ENCODE measurements at regions not wholly inside any gene's neighbourhood (a gene's known extent, or its start where the extent isn't known, plus 50 kb on each side); places are given as distances from the start of the nearest gene placed in this dataset.

DNA sequence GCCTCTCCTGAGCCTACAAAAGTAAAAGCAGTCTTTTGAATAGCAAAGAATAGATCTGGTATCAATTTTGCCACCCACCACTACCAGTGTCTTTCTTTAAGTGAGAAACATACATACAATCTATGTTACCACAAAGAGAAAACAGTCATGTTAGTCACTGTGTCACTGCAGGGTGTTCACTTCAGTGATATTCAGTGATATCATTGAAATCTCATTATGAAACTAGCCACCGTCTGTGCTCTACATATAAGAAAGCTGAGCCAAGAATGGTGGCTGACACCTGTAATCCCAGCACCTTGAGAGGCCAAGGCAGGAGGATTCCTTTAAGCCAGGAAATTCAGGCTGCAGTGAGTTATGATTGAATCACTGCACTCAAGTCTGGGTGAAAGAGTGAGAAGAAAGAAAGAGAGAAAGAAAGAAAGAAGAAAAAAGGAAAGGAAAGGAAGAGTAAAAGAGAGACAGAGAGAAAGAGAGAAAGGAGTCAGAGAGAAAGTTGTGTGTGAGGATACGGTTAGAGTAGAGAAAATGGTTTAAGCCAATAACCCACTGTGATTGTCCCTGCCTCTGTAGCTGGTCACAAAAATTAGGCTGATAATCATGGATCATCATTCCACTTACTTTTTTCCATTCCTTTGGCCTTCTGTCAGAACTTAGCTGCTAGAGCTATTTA, 847.1 kb downstream of the FAM181B start:
- no peak overlapping the region for H3K27ac Mint-ChIP-seq
- no peak overlapping the region for H3K4me3 Mint-ChIP-seq (ENCODE audit: low read depth)
- no peak for TF ChIP-seq CTCF (IDR thresholded peaks at IDR 0.05; ENCODE audit: unreplicated experiment)
- no peaks in the 10 kb centered on the region for H3K36me3 Mint-ChIP-seq (ENCODE audit: insufficient read depth)
- peaks cover 3% of the 10 kb centered on the region for H3K27me3 Mint-ChIP-seq
- H3K9me3 Mint-ChIP-seq (ENCODE audit: low read depth): peaks cover 4% of the 10 kb centered on the region
- DNase-seq (ENCODE audit: low spot score, unreplicated experiment): no peak
- no peaks in the 10 kb centered on the region for H3K4me1 Mint-ChIP-seq (ENCODE audit: low read depth)

DNA sequence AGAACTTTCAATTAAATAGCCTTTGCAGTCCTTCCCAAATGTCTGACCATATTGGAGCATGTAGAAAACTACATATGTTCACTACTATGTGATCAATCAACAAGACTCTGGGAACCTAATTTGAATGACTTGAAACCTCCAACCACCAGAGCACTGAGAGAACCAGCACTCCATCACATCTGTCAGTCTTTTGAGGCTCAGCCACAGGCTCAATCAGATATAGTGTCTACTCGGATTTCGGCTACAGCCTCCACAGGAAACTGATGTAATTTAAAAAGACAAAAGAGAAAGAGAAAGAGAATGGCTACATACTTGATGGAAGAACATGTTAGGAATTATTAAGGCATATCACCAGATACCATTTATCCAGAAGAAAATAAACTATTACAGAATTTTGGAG, 859.0 kb downstream of the FAM181B start:
- Mint-ChIP-seq H3K36me3 (ENCODE audit: insufficient read depth) (no peaks in the 10 kb centered on the region), H3K27me3 (peaks cover 4% of the 10 kb centered on the region), H3K9me3 (ENCODE audit: low read depth) (no peaks in the 10 kb centered on the region), H3K27ac (no peak overlapping the region), H3K4me3 (ENCODE audit: low read depth) (no peak overlapping the region), H3K4me1 (ENCODE audit: low read depth) (peaks cover 1% of the 10 kb centered on the region)
- TF ChIP-seq CTCF (IDR thresholded peaks at IDR 0.05; ENCODE audit: unreplicated experiment): no peak
- DNase-seq (ENCODE audit: low spot score, unreplicated experiment): no peak

GRCh38 chr11:81870815-81871214, 862.8 kb downstream of the FAM181B start:
- peaks cover 4% of the 10 kb centered on the region for H3K27me3 Mint-ChIP-seq
- no peak for TF ChIP-seq CTCF (IDR thresholded peaks at IDR 0.05; ENCODE audit: unreplicated experiment)
- DNase-seq (ENCODE audit: low spot score, unreplicated experiment): no peak
- H3K4me3 Mint-ChIP-seq (ENCODE audit: low read depth): no peak overlapping the region
- H3K27ac Mint-ChIP-seq: no peak overlapping the region
- no peaks in the 10 kb centered on the region for H3K9me3 Mint-ChIP-seq (ENCODE audit: low read depth)
- peaks cover 1% of the 10 kb centered on the region for H3K4me1 Mint-ChIP-seq (ENCODE audit: low read depth)
- no peaks in the 10 kb centered on the region for H3K36me3 Mint-ChIP-seq (ENCODE audit: insufficient read depth)

DNA sequence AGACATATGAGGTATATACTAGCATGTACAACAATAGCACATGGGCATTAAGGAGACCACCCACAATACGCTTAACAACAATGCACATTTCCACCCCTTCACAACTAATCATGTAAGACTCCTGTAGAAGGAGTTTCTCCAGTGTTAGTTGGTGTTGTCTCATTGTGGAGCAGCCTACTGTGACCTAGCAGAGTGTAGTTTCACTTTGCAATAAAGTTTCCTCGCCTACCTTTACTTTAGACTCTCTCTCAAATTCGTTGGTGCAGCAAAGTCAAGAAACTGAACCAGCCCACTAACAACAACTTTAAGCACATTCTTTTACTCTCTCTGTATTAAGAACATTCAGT, 863.6 kb downstream of the FAM181B start:
- no peak for DNase-seq (ENCODE audit: low spot score, unreplicated experiment)
- no peaks in the 10 kb centered on the region for H3K36me3 Mint-ChIP-seq (ENCODE audit: insufficient read depth)
- H3K27ac Mint-ChIP-seq: no peak overlapping the region
- peaks cover 1% of the 10 kb centered on the region for H3K4me1 Mint-ChIP-seq (ENCODE audit: low read depth)
- H3K9me3 Mint-ChIP-seq (ENCODE audit: low read depth): no peaks in the 10 kb centered on the region
- no peak for TF ChIP-seq CTCF (IDR thresholded peaks at IDR 0.05; ENCODE audit: unreplicated experiment)
- no peaks in the 10 kb centered on the region for H3K27me3 Mint-ChIP-seq
- H3K4me3 Mint-ChIP-seq (ENCODE audit: low read depth): no peak overlapping the region

- Mint-ChIP-seq H3K27me3 (no peaks in the 10 kb centered on the region), H3K4me1 (ENCODE audit: low read depth) (peaks cover 1% of the 10 kb centered on the region), H3K9me3 (ENCODE audit: low read depth) (no peaks in the 10 kb centered on the region), H3K27ac (no peak overlapping the region), H3K4me3 (ENCODE audit: low read depth) (no peak overlapping the region), H3K36me3 (ENCODE audit: insufficient read depth) (no peaks in the 10 kb centered on the region)
- TF ChIP-seq CTCF (IDR thresholded peaks at IDR 0.05; ENCODE audit: unreplicated experiment): no peak
- DNase-seq (ENCODE audit: low spot score, unreplicated experiment): no peak
Observed at GRCh38 chr11:81869351-81870065, 864.2 kb downstream of the FAM181B start.

Measured in progenitor cell of endocrine pancreas (in vitro differentiated cells).